GM12875 (cell line): ENCODE measurements at regions not wholly inside any gene's neighbourhood (a gene's known extent, or its start where the extent isn't known, plus 50 kb on each side); places are given as distances from the start of the nearest gene placed in this dataset.

Experiments used
- H3K4me3 ChIP-seq: one replicate; pipeline ENCODE4 v1.5.1; 2011; ENCODE audit warnings: low read depth, low read length, control low read depth
- TF ChIP-seq, protein P1 (sequence below): IDR thresholded peaks from 2 replicates; pipeline ENCODE4 v1.5.1; 2011; ENCODE audit warnings: low read depth, mild to moderate bottlenecking, control low read depth, inconsistent platforms, low read length, moderate library complexity, borderline replicate concordance; ENCODE audit not compliant: insufficient read depth

DNA sequence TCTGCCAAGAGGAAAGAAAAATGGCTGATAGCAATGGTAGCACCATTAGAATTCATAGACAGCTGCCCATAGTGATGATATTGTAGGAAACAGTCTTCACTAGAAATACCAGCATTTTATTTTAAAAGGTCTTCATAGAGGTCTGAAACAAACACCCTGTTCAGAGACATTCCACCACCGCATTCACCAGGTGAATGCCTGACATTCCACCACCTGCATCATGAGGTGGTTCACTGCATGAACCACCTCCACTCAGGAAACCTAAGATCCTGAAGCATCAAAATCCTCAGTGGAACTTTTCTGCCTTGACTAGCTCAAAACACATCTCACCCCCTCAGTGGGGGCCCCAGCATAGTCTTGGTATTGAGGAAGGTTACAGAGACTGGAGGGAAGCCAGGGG, 91.5 kb upstream of the COX10 start:
- TF ChIP-seq, protein P1, sequence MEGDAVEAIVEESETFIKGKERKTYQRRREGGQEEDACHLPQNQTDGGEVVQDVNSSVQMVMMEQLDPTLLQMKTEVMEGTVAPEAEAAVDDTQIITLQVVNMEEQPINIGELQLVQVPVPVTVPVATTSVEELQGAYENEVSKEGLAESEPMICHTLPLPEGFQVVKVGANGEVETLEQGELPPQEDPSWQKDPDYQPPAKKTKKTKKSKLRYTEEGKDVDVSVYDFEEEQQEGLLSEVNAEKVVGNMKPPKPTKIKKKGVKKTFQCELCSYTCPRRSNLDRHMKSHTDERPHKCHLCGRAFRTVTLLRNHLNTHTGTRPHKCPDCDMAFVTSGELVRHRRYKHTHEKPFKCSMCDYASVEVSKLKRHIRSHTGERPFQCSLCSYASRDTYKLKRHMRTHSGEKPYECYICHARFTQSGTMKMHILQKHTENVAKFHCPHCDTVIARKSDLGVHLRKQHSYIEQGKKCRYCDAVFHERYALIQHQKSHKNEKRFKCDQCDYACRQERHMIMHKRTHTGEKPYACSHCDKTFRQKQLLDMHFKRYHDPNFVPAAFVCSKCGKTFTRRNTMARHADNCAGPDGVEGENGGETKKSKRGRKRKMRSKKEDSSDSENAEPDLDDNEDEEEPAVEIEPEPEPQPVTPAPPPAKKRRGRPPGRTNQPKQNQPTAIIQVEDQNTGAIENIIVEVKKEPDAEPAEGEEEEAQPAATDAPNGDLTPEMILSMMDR = no peak
- no peak overlapping the region for H3K4me3 ChIP-seq

DNA sequence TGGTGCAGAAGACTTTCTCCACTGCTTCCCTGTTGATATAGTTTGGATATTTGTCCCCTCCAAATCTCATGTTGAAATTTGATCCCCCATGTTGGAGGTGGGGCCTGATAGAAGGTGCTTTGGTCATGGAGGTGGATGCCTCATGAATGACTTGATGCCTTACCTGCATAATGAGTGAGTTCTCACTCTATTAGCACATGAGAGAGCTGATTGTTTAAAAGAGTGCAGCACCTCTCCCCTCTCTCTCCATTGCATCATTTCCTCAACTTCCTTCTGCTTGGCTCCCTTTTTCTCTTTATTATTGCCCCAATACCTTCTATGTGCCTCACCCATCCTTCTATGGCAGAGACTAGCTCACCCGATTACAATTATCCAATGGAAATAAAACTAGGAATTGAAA, 90.8 kb upstream of the COX10 start:
- no peak overlapping the region for H3K4me3 ChIP-seq
- TF ChIP-seq, protein P1 = no peak

DNA sequence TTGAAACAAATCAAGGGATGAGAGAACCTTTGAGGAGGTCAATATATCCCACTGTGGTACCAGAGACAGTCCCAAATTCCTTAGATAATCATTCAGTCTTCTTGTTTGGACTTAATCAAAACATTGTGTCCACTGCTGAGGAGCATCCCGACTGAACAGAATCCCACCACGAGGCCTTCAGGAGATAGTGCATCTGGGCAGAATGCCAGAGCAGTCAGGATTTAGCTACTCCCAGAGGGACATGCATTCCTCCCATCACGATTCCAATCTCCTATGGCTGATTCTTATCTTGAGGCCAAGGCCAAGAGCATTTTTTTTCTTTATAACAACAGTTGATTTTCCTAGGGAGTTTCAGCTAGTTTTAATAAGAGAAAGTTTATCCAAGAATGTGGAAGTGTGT, 87.4 kb upstream of the COX10 start:
- TF ChIP-seq, protein P1 = no peak
- H3K4me3 ChIP-seq = no peak overlapping the region

DNA sequence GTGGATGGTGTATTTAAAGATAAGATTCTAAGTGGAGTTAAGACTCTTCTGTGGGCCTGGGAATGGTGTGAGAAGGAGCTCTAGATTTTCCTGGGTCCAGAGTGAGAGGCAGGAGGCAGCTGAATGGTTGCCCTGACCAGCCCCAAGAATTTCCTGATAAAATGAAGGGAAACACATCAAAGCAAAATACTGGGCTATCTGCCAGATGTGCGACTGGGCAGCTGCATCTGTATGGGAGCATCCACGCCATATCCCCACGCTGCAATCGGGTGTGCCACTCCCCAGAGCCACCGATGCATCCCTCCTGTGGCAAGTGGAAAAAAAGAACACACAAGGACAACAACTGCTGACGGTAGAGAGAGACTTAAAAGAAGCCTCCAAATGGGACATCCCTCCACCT, 84.3 kb upstream of the COX10 start:
- H3K4me3 ChIP-seq = no peak overlapping the region
- TF ChIP-seq, protein P1 = no peak

DNA sequence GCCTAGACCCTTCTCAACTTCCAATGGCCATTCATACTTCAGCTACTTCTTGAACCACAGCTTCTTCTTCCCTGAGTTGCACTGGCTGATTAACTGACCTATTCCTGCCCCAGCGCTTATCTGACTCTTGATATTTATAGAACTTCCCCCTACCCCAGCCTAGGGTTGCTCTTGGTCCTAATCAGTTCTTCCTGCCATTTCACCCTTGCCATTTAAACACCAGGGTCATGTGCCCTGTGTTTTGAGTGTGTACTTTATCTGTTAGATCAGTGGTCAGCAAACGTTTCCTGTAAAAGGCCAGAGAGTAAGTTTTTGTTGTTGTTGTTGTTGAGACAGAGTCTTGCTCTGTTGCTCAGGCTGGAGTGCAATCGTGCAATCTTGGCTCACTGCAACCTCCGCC, 82.4 kb upstream of the COX10 start:
- TF ChIP-seq, protein P1 = no peak
- no peak overlapping the region for H3K4me3 ChIP-seq

DNA sequence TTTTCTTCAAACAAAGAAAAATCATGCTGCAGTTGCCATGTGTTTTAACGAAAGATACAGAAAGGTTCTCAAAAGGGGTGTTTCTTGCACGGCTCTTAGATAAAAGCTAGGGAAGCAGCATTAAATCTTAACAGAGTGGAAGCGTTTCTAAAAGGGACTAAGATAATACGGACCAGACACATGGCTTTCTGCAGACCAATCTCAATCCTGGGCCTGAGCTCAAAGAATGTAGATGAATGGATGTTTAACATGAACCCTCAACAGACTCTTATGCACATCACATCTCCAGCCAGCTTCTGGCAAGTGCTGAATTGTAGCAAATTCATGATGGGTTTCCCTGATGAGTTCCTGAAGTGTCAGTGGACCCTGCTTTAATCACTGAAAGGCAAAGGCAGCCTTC, 80.2 kb upstream of the COX10 start:
- TF ChIP-seq, protein P1 = no peak

DNA sequence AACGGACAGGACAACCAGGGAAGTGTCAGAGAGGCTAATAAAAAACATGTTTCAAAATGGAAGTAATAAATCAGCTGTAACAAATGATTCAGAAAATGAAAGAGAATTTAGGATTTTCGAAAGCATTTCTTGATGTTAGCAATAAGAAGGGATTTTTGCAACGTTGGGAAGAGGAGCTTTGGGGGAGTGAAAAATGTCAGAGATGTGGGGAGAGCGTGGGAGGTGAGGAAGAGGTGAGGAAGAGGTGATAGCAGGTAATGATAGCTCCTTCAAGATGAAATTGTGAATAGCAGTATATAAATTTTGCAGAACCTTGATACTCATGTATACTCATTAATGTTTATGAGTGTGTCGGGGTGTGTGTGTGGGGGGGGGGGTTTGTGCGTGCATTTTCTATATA, 76.2 kb upstream of the COX10 start:
- TF ChIP-seq, protein P1 = no peak
- H3K4me3 ChIP-seq = no peak overlapping the region

More for the DNA sequence above, 80.2 kb upstream of the COX10 start:
- no peak overlapping the region for H3K4me3 ChIP-seq
